NCI-H1105 (cell line): ENCODE measurements at regions not wholly inside any gene's neighbourhood (a gene's known extent, or its start where the extent isn't known, plus 50 kb on each side); places are given as distances from the start of the nearest gene placed in this dataset.

Source experiments
- DNase-seq: peaks from one replicate; lab custom pipeline; 2025; lab: John Stamatoyannopoulos, UW

GRCh38 chr4:31947101-31947500 lies 1226.9 kb downstream of the PCDH7 start:
- DNase-seq: no peak

DNA sequence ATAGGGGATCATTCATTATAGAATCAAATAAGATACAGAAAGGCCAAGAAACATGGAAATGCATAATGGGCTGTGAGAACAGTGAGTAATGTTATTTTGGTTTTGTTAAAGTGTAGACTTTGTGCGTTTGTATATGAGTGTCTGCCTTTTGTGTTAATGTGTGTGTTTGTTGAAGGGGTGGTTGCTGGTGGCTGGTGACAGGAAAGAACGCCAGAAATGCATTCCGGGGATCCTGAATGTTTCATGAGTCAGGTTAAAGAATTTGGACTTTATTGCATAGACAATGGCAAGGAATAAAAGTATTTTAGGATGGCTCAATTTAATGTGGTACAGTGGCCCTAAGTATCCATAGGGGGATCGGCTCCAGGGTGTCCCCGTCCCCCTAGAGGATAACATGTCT lies 1228.9 kb downstream of the PCDH7 start:
- no peak for DNase-seq

GRCh38 chr4:31955346-31955745 lies 1235.2 kb downstream of the PCDH7 start:
- no peak for DNase-seq

DNA sequence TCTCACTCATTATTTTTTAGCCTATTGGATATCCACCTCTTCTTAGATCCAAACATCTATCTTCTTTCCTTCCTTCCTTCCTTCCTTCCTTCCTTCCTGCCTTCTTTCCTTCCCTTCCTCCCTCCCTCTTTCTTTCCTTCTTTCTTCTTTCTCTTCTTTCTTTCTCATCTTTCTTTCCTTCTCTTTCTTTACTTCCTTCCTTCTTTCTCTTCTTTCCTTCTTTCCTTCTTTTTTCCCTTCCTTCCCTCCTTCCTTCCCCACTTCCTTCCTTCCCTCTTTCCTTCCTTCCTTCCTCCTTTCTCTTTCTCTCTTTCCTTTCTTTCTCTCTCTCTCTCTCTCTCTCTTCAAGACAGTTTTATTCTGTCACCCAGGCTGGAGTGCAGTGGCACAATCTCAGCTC lies 1239.8 kb downstream of the PCDH7 start:
- no peak for DNase-seq

DNA sequence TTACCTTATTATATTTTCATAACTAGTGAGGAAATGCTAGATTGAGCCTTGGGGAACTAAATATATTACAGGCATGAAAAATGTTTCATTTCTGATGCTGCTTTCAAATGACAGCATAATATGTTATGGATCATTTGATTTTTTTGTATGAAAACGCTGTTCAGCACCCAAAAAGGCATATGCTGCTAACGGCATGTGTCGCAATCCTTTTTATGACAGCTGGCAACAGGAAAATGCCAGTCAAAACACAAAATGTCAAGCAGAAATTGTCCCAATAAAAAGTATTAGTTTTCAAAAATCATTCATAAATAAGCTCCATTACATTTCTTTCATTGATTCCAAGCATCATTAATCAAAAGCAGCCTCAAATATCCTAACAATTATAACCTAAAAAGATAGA lies 1244.5 kb downstream of the PCDH7 start:
- DNase-seq: no peak

DNA sequence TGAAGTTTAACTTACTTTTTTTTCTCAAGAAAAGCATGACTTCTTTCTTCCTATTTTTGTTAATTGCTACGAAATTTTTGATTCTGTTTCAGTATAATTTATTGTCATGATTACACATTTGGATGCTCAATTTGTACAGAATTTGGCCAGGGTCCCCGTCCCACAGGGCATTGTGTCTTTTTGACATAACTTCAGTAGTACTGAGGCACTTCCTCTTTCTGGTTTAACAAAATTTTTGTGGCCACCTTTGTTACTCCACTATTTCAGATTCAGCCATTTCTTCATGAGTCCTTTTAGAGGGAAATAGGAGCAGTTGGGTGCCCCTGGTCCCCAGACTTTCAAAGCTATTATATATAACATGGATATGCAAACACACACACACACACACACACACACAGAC lies 1248.7 kb downstream of the PCDH7 start:
- DNase-seq: no peak

DNA sequence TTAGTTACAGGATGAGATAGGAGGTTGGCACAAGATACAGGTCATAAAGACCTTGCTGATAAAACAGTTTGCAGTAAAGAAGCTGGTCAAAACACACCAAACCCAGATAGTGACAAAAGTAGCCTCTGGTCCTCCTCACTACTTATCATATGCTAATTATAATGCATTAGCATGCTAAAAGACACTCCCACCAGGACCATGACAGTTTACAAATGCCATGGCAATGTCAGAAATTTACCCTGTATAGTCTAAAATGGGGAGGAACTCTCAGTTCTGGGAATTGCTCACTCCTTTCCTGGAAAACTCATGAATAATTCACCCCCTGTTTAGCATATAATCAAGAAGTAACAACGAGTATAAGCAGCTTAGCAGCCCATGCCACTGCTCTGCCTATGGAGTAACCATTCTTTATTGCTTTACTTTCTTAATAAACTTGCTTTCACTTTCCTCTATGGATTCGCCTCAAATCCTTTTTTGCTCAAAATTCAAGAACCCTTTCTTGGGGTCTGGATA lies 1254.4 kb downstream of the PCDH7 start:
- no peak for DNase-seq

DNA sequence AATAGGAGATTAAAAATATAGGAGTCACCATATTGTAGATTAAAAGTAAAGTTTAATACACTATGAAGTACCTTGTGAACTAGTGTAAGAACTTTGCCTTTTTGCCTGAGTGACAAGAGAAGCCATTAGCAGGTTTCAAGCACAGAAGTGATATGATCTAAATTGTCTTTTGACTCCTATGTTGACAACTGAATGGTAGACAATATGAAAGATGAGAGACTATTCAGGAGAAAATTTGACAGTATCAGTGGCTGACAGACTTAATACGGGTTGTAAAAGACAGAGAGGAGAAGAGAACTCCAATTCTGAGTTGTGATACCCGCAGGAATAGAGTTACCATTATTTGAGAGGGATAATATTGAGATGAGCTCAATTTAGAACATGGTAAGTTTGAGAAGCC lies 1259.8 kb downstream of the PCDH7 start:
- DNase-seq: no peak

DNA sequence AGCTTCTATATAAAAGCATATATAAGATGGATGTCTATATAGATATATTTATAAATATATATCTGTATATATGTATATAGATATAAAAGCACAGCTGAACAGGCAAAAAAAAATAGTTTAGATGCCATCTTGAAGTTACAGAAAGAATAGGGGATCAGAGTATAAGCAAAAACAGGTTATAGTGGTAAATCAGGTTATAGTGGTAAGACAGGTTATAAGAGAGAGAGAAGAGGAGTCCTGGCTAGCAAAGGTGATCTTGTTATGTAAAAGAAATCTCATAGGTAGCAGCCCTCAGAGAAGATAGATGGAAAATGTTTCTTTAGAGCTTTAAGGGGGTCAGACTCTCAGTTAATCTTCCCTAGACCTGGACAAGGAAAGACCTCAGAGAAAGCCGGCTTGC lies 1263.1 kb downstream of the PCDH7 start:
- DNase-seq: no peak

DNA sequence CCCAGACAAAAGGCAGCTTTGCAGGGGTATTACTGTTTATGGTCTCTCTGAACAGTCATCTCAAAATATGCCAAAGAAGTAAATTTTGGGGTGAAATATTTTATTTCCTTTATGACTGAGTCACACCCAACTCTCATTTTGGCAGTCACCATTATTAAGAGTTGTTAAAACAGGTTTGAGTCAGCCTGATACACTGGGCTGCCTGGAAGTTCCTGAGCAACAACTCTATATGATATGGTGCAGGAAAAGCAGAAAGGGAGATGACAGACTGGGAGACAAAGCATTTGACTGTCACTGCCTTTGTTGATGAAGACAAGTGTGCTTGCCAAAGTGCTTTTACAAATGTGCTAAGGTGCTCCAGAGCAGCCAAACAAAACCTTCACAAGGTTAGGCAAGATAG lies 1263.5 kb downstream of the PCDH7 start:
- DNase-seq: no peak

- no peak for DNase-seq
Observed at GRCh38 chr4:31984872-31985271, 1264.7 kb downstream of the PCDH7 start.

DNA sequence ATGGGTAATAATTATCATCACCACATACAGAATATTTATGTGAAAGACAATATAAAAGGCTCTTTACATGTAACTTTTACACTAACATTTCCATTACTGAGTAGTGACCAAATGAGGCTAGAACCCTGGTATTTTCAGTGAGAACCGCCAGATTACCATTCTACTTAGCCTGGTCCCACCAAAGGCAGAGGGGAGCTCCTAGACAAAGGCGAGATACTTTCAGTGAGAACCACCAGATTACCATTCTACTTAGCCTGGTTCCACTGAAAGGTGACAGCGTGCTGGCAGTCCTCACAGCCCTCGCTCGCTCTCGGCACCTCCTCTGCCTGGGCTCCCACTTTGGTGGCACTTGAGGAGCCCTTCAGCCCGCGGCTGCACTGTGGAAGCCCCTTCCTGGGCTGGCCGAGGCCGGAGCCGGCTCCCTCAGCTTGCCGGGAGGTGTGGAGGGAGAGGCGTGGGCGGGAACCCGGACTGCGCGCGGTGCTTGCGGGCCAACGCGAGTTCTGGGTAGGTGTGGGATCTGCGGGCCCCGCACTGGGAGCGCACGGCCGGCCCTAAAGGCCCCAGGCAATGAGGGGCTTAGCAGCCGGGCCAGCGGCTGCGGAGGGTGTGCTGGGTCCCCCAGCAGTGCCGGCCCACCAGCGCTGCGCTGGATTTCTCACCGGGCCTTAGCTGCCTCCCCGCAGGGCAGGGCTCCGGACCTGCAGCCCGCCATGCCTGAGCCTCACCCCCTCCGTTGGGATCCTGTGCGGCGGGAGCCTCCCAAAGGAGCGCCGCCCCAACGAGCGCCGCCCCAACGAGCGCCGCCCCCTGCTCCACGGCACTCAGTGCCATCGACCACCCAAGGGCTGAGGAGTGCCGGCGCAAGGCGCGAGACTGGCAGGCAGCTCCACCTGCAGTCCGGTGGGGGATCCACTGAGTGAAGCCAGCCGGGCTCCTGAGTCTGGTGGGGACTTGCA lies 1276.1 kb downstream of the PCDH7 start:
- no peak for DNase-seq

GRCh38 chr4:31998807-31999206 lies 1278.6 kb downstream of the PCDH7 start:
- no peak for DNase-seq

- no peak for DNase-seq
Observed at GRCh38 chr4:31999848-32000247, 1279.7 kb downstream of the PCDH7 start.

DNA sequence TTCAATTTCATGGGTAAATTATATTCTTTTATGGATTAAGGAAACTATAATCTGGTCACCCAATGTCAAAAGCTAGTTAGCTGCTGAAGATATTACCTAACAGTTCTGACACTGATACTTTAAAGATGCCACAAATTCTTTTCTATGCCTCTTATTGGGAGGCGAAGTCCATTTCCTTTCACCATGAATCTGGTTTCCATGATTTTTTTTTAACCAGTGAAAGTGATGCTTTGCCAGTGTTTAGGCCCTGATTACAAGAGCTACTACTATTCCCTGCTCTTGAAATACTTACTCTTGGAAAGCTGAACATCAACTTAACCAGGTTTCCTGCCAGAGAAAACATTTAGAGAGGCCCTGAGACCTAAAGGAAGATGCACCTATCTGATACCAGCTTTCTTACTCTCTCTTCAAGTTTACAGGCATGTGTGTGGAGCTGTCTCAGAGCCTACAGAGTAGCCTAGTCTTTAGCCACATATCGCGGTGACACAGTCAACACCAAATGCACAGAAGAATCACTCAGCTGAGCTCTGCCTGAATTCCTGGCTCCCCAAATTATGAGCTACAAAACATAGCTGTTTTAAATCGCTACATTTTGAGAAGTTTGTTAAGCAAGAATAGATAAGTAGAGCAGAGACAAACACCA lies 1280.8 kb downstream of the PCDH7 start:
- no peak for DNase-seq

- no peak for DNase-seq
Observed at GRCh38 chr4:32002037-32002747, 1282.0 kb downstream of the PCDH7 start.

DNA sequence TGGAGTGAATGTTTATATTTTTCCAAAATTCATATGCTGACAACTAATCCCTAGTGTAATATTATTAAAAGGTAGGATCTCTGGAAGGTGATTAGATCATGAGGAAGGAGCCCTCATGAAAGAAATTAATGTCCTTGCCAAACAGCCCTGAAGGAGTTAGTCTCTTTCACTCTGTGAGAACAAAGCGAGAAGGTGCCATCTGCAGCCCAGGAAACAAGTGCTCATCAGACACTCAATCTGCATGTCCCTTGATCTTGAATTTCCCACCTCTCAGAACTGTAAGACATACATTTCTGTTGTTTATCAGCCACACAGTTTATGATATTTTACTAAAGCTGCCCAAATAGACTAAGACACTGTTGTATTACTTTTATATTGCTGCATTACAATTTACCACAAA lies 1283.4 kb downstream of the PCDH7 start:
- no peak for DNase-seq

DNA sequence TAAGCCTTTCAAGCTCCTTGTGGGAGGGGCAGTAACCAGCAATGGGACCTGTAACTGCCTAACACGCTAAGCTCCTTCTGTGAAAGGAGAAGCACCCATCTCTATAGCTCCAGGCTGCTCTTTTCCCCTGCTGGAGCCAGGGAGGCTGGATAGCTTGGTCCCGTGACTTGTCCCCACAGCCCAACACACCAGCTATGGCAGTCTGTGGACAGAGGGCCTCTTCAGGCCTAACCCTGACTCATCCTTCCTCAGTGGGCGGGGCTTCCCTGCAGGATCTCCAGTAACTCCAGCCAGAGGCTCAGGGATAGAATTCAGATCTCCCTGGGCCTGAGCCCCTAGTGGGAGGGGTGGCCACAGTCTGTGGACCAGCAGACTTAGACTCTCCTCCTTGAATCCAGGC lies 1290.1 kb downstream of the PCDH7 start:
- DNase-seq: no peak

- no peak for DNase-seq
Observed at GRCh38 chr4:32022071-32022470, 1301.9 kb downstream of the PCDH7 start.

DNA sequence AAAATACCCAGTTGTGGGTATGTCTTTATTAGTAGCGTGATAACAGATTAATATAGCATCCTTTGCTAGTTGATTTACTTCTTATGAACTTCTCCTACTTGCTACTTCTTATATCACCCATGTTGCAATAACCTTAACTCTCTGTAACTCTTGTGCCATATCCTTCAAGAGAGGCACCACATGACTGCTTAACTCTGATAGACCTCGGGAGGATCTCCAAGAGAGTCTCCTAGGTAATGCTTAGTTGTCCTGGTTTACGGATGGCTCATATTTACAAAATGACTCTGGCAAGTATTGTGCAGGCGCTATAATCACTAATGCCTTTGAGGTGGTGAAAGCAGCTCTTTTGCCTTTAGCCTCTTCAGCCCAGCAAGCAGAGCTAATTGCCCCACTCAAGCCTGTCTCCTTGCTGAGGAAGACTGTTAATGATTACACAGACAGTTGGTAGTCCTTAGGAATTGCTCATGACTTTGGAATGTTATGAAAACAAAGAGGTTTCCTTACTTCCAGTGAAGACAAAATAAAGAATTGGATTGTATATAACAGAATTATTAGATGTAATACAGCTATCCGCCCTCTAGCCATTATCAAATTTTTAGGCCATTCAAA lies 1305.8 kb downstream of the PCDH7 start:
- DNase-seq: peak; percentile 30

DNA sequence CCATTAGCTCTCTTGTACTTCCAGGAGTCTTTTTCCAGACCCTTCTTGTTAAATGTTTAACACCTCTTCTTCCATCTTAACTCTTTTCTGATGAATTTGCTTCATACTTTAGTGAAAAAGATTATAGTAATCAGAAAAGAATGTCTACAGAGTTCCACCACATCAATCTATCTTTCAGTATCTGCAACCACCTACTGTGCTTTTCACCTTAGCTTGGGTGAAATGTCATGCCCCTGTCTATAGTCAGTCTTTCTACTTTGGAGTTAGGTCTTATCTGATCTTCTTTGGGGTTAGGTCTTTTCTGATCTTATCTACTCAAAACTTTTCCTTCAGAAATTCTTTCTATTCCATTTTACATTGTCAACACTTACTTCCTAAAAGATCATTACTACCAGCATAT lies 1310.2 kb downstream of the PCDH7 start:
- no peak for DNase-seq

DNA sequence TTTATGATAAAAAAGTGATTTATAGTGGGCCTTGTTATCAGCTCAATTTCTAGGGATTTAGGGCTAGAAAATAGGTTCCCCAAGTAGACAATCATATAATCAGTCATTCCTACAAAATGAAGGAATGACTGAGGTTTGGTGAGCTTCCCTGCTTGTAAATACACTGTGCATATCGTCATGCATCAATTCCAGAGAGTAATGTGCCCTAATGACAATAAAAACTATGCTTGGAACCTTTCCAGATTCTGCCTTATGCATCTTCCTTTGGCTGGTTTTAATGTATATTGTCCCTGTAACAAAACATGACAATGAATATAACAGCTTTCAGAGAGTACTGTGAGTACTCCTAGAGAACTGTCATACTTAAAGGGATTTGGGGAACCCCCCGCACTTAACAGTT lies 1310.9 kb downstream of the PCDH7 start:
- no peak for DNase-seq
